IMR-90 (cell line): ENCODE measurements at regions not wholly inside any gene's neighbourhood (a gene's known extent, or its start where the extent isn't known, plus 50 kb on each side); places are given as distances from the start of the nearest gene placed in this dataset.

Experiments used
- ATAC-seq: fragments of 200-7000 bp; cut with Tn5 transposase; 2 replicates; pipeline ENCODE4 v1.9.1; 2020; ENCODE audit warnings: low read depth, mild to moderate bottlenecking, moderate library complexity
- BruUV-seq: library from RNA; stranded (reverse); fragments of 400-500 nt; replicated peaks from 2 replicates; lab custom pipeline; 2021; lab: Mats Ljungman, UMichigan
- CTCF ChIA-PET: fragments of 300-600 bp; formaldehyde crosslinking; extraction: SDS; loops from one replicate; lab custom pipeline; 2021; ENCODE audit warnings: antibody characterized with exemption; lab: Yijun Ruan, JAX
- POLR2A ChIA-PET: fragments of 300-600 bp; sonication (Branson Sonifier 250); formaldehyde crosslinking; loops from one replicate; lab custom pipeline; 2022; ENCODE audit warnings: antibody characterized with exemption; ENCODE audit not compliant: unreplicated experiment; lab: Charles Lee
- DNase-seq: peaks from one replicate; pipeline ENCODE4 v3.0.0; 2013
- H2AFZ ChIP-seq: replicated peaks from 2 replicates; pipeline ENCODE3; 2013; ENCODE audit warnings: low read length, mild to moderate bottlenecking; ENCODE audit not compliant: poor library complexity
- H2AK5ac ChIP-seq: 2 replicates; pipeline ENCODE4 v1.6.1; 2013; ENCODE audit warnings: low read depth, low read length, inconsistent platforms
- H2AK9ac ChIP-seq: replicated peaks from 2 replicates; pipeline ENCODE3; 2013; ENCODE audit warnings: mild to moderate bottlenecking, low read depth, low read length, moderate library complexity; ENCODE audit not compliant: poor library complexity
- H2BK120ac ChIP-seq: 2 replicates; pipeline ENCODE4 v1.6.1; 2013; ENCODE audit warnings: low read depth, low read length, inconsistent platforms
- H2BK15ac ChIP-seq: 3 replicates; pipeline ENCODE4 v1.6.1; 2013; ENCODE audit warnings: low read depth, low read length, inconsistent platforms
- H2BK20ac ChIP-seq: 2 replicates; pipeline ENCODE4 v1.6.1; 2013; ENCODE audit warnings: low read depth, mild to moderate bottlenecking, inconsistent platforms, low read length, moderate library complexity
- H2BK5ac ChIP-seq: 2 replicates; pipeline ENCODE4 v1.6.1; 2013; ENCODE audit warnings: mild to moderate bottlenecking, low read depth, low read length, inconsistent platforms; ENCODE audit not compliant: poor library complexity, severe bottlenecking
- H3K14ac ChIP-seq: replicated peaks from 2 replicates; pipeline ENCODE4 v1.6.1; 2013; ENCODE audit warnings: low read depth, low read length, inconsistent platforms
- H3K18ac ChIP-seq: 2 replicates; pipeline ENCODE4 v1.6.1; 2013; ENCODE audit warnings: low read depth, low read length, control low read depth
- H3K23ac ChIP-seq: 2 replicates; pipeline ENCODE4 v1.6.1; 2013; ENCODE audit warnings: low read depth, low read length, inconsistent platforms
- H3K27ac ChIP-seq: 2 replicates; pipeline ENCODE4 v1.5.1; 2013; ENCODE audit warnings: mild to moderate bottlenecking, control low read depth, low read length; ENCODE audit not compliant: insufficient read depth
- H3K27me3 ChIP-seq: 2 replicates; pipeline ENCODE4 v1.6.1; 2013; ENCODE audit warnings: low read length; ENCODE audit not compliant: control insufficient read depth, insufficient read depth
- H3K36me3 ChIP-seq: 2 replicates; pipeline ENCODE4 v1.6.1; 2013; ENCODE audit warnings: low read length, mixed read lengths; ENCODE audit not compliant: control insufficient read depth, insufficient read depth
- H3K4ac ChIP-seq: 2 replicates; pipeline ENCODE4 v1.6.1; 2013; ENCODE audit warnings: low read depth, low read length, inconsistent platforms
- H3K4me1 ChIP-seq: 2 replicates; pipeline ENCODE4 v1.6.1; 2013; ENCODE audit warnings: low read length, mixed read lengths; ENCODE audit not compliant: control insufficient read depth, insufficient read depth
- H3K4me2 ChIP-seq: 2 replicates; pipeline ENCODE4 v1.6.1; 2013; ENCODE audit warnings: low read depth, mild to moderate bottlenecking, control low read depth, low read length, moderate library complexity
- H3K4me3 ChIP-seq: 2 replicates; pipeline ENCODE4 v1.5.1; 2013; ENCODE audit warnings: low read depth, mild to moderate bottlenecking, control low read depth, low read length, moderate library complexity; ENCODE audit not compliant: insufficient read depth
- H3K56ac ChIP-seq: 2 replicates; pipeline ENCODE4 v1.6.1; 2013; ENCODE audit warnings: low read length, inconsistent platforms; ENCODE audit not compliant: insufficient read depth; ENCODE audit errors: extremely low read depth
- H3K79me1 ChIP-seq, 2 experiments: 2 replicates each; pipeline ENCODE4 v1.6.1; 2013; ENCODE audit warnings: low read length in 2 of 2, inconsistent platforms in 1 of 2, low read depth in 1 of 2
- H3K9ac ChIP-seq: 2 replicates; pipeline ENCODE4 v1.6.1; 2013; ENCODE audit warnings: low read depth, low read length, control low read depth
- H3K9me1 ChIP-seq: 2 replicates; pipeline ENCODE4 v1.6.1; 2013; ENCODE audit warnings: low read length, inconsistent platforms; ENCODE audit not compliant: insufficient read depth
- H3K9me3 ChIP-seq: 2 replicates; pipeline ENCODE4 v1.6.1; 2013; ENCODE audit warnings: low read length; ENCODE audit not compliant: control insufficient read depth, insufficient read depth
- H4K20me1 ChIP-seq: 2 replicates; pipeline ENCODE4 v1.6.1; 2013; ENCODE audit warnings: low read length, inconsistent platforms; ENCODE audit not compliant: insufficient read depth
- H4K5ac ChIP-seq: 2 replicates; pipeline ENCODE4 v1.6.1; 2013; ENCODE audit warnings: mild to moderate bottlenecking, low read depth, low read length, control low read depth
- H4K8ac ChIP-seq, 2 experiments: 2 replicates each; pipeline ENCODE4 v1.6.1; 2013; ENCODE audit warnings: low read depth in 2 of 2, low read length in 2 of 2, control low read depth in 1 of 2, inconsistent platforms in 1 of 2
- H4K91ac ChIP-seq: 2 replicates; pipeline ENCODE4 v1.6.1; 2013; ENCODE audit warnings: low read depth, low read length, inconsistent platforms; ENCODE audit not compliant: insufficient read depth
- BHLHE40 ChIP-seq: fragments of 150-350 bp; IDR thresholded peaks from 2 replicates; pipeline ENCODE4 v1.6.1; 2016; ENCODE audit warnings: mild to moderate bottlenecking, low read depth, low read length
- CEBPB ChIP-seq: IDR thresholded peaks from 2 replicates; pipeline ENCODE4 v1.6.1; 2012; ENCODE audit warnings: low read depth, low read length, improper control_type of control experiment
- CHD1 ChIP-seq: IDR thresholded peaks from 2 replicates; pipeline ENCODE4 v1.6.1; 2012; ENCODE audit warnings: low read depth, low read length, improper control_type of control experiment
- FOS ChIP-seq: fragments of 150-350 bp; IDR thresholded peaks from 2 replicates; pipeline ENCODE4 v1.6.1; 2016; ENCODE audit warnings: low read depth, low read length
- MAFK ChIP-seq: IDR thresholded peaks from 2 replicates; pipeline ENCODE4 v1.6.1; 2012; ENCODE audit warnings: low read depth, low read length, improper control_type of control experiment
- MXI1 ChIP-seq: IDR thresholded peaks from 2 replicates; pipeline ENCODE4 v1.6.1; 2012; ENCODE audit warnings: low read depth, mild to moderate bottlenecking, low read length, moderate library complexity, borderline replicate concordance
- NFE2L2 ChIP-seq: fragments of 150-350 bp; IDR thresholded peaks from 2 replicates; pipeline ENCODE4 v1.6.1; 2016; ENCODE audit warnings: low read depth, mild to moderate bottlenecking, low read length
- POLR2A ChIP-seq: IDR thresholded peaks from 2 replicates; pipeline ENCODE4 v1.6.1; 2012; ENCODE audit warnings: mild to moderate bottlenecking, low read depth, low read length
- RCOR1 ChIP-seq: IDR thresholded peaks from 2 replicates; pipeline ENCODE4 v1.6.1; 2012; ENCODE audit warnings: mild to moderate bottlenecking, low read length, improper control_type of control experiment; ENCODE audit not compliant: insufficient replicate concordance
- RFX5 ChIP-seq: IDR thresholded peaks from 2 replicates; pipeline ENCODE4 v1.8.0; 2012; ENCODE audit warnings: low read depth, mild to moderate bottlenecking, low read length, moderate library complexity
- SMC3 ChIP-seq: fragments of 150-350 bp; IDR thresholded peaks from 2 replicates; pipeline ENCODE4 v1.6.1; 2016; ENCODE audit warnings: low read depth, mild to moderate bottlenecking, antibody characterized with exemption, low read length, moderate library complexity
- WGBS, 2 experiments: methylation state at CpG; one replicate each; pipeline versions ENCODE4 v1.1.5 to v1.1.7; 2013; ENCODE audit warnings: missing lambda C conversion rate in 2 of 2; ENCODE audit not compliant: insufficient read length in 1 of 2; ENCODE audit errors: extremely low coverage in 2 of 2; 5-methylcytosine and 5-hydroxymethylcytosine counted together
- dilution Hi-C: fragments of 300-500 bp; cut with HindIII; formaldehyde crosslinking; loops from one replicate; pipeline ENCODE4 v1.14.3; 2018; ENCODE audit warnings: low sequenced_read_pairs; ENCODE audit not compliant: unreplicated experiment
- in situ Hi-C: fragments of 300-500 bp; cut with MboI; formaldehyde crosslinking; loops from 3 replicates; pipeline ENCODE4 v1.14.3; 2019; ENCODE audit warnings: low sequenced_read_pairs, inconsistent platforms, mixed read lengths
- intact Hi-C: fragments of 100-400 bp; cut with micrococcal nuclease; formaldehyde crosslinking; loops from 2 replicates; pipeline ENCODE4 v1.10.0; 2022
- TF ChIP-seq, protein P1 (sequence below): fragments of 150-350 bp; IDR thresholded peaks from 2 replicates; pipeline ENCODE4 v1.6.1; 2017; ENCODE audit warnings: mild to moderate bottlenecking, antibody characterized with exemption, low read length, low read depth
- TF ChIP-seq, protein P2 (sequence below): conservative IDR thresholded peaks from 2 replicates; pipeline ENCODE4 v1.5.1; 2012; ENCODE audit warnings: mild to moderate bottlenecking, low read depth, low read length, improper control_type of control experiment
- TF ChIP-seq, protein P3 (sequence below): fragments of 150-350 bp; IDR thresholded peaks from 2 replicates; pipeline ENCODE4 v1.6.1; 2016; ENCODE audit warnings: low read depth, mild to moderate bottlenecking, low read length, moderate library complexity, borderline replicate concordance

DNA sequence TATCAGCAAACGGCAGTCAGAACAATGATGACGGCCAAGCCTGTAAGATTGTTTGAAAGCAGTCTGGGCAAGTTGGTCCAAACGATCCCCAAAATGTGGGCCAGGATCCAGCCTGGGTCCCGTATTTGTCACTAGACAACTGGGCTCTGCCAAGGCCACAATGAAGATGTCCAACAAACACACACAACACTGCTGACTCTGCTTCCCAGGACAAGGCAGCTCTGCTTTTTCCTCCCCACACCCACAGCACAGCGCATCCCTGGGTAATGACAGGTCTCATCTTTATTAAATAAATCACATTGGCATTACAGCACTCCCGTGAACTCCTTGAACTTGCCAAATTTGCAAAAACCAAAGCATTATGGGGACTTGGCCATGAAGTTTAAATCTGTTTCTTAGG is 424.1 kb upstream of the ACTBL2 start:
- no peak overlapping the region for H3K27ac ChIP-seq
- TF ChIP-seq MXI1 (no peak), FOS (no peak), CHD1 (no peak), SMC3 (no peak), RFX5 (no peak), MAFK (no peak), NFE2L2 (no peak), POLR2A (no peak), RCOR1 (no peak), BHLHE40 (no peak), CEBPB (no peak)
- TF ChIP-seq, protein P1, sequence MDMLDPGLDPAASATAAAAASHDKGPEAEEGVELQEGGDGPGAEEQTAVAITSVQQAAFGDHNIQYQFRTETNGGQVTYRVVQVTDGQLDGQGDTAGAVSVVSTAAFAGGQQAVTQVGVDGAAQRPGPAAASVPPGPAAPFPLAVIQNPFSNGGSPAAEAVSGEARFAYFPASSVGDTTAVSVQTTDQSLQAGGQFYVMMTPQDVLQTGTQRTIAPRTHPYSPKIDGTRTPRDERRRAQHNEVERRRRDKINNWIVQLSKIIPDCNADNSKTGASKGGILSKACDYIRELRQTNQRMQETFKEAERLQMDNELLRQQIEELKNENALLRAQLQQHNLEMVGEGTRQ, result no peak
- TF ChIP-seq, protein P2, sequence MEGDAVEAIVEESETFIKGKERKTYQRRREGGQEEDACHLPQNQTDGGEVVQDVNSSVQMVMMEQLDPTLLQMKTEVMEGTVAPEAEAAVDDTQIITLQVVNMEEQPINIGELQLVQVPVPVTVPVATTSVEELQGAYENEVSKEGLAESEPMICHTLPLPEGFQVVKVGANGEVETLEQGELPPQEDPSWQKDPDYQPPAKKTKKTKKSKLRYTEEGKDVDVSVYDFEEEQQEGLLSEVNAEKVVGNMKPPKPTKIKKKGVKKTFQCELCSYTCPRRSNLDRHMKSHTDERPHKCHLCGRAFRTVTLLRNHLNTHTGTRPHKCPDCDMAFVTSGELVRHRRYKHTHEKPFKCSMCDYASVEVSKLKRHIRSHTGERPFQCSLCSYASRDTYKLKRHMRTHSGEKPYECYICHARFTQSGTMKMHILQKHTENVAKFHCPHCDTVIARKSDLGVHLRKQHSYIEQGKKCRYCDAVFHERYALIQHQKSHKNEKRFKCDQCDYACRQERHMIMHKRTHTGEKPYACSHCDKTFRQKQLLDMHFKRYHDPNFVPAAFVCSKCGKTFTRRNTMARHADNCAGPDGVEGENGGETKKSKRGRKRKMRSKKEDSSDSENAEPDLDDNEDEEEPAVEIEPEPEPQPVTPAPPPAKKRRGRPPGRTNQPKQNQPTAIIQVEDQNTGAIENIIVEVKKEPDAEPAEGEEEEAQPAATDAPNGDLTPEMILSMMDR, result no peak
- TF ChIP-seq, protein P3, sequence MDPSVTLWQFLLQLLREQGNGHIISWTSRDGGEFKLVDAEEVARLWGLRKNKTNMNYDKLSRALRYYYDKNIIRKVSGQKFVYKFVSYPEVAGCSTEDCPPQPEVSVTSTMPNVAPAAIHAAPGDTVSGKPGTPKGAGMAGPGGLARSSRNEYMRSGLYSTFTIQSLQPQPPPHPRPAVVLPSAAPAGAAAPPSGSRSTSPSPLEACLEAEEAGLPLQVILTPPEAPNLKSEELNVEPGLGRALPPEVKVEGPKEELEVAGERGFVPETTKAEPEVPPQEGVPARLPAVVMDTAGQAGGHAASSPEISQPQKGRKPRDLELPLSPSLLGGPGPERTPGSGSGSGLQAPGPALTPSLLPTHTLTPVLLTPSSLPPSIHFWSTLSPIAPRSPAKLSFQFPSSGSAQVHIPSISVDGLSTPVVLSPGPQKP, result no peak
- intact Hi-C loops (no loop called here), dilution Hi-C loops (no loop called here), in situ Hi-C loops (no loop called here)
- no peak overlapping the region for H2BK15ac ChIP-seq
- H3K23ac ChIP-seq, result no peak overlapping the region
- no peaks in the 10 kb centered on the region for H3K27me3 ChIP-seq
- no peak overlapping the region for H4K91ac ChIP-seq
- H3K4me1 ChIP-seq, result 0 out of 2 replicates have a peak, but pooled peaks cover 2% of the 10 kb centered on the region
- H4K8ac ChIP-seq, result no peak overlapping the region
- H4K5ac ChIP-seq, result no peak overlapping the region
- no peak overlapping the region for H3K9ac ChIP-seq
- BruUV-seq, result no TSS peak
- no peaks in the 10 kb centered on the region for H4K20me1 ChIP-seq
- H3K36me3 ChIP-seq, result no peaks in the 10 kb centered on the region
- CTCF ChIA-PET, result no interaction called here
- H3K4me3 ChIP-seq, result no peak overlapping the region
- POLR2A ChIA-PET, result no interaction called here
- no peak for DNase-seq
- H3K4me2 ChIP-seq, result no peak overlapping the region
- no peak overlapping the region for H3K18ac ChIP-seq
- WGBS, 2 experiments, result 33% methylated on average over 1 of the region's 6 CpGs; no CpG with 5 or more reads in 1 of the 2 experiments
- H2AK5ac ChIP-seq, result no peak overlapping the region
- H3K9me3 ChIP-seq, result no peaks in the 10 kb centered on the region
- no peak overlapping the region for H2BK20ac ChIP-seq
- no peak overlapping the region for H3K4ac ChIP-seq
- H2BK120ac ChIP-seq, result no peak overlapping the region
- no peak for ATAC-seq
- H2AK9ac ChIP-seq, result no peak overlapping the region
- H3K9me1 ChIP-seq, result no peaks in the 10 kb centered on the region
- no peak overlapping the region for H2BK5ac ChIP-seq
- H3K56ac ChIP-seq, result no peak overlapping the region
- H2AFZ ChIP-seq, result peak overlapping the region; percentile 71
- no peak overlapping the region; the same call in 1 of the 2 replicates for H3K14ac ChIP-seq
- H3K79me1 ChIP-seq, result no peaks in the 10 kb centered on the region
